ENCODE measurements at regions not wholly inside any gene's neighbourhood (a gene's known extent, or its start where the extent isn't known, plus 50 kb on each side); places are given as distances from the start of the nearest gene placed in this dataset.

- H3K4me3 ChIP-seq (ENCODE audit: low read length): no peak overlapping the region
- TF ChIP-seq CTCF (conservative IDR thresholded peaks at IDR 0.05; ENCODE audit: low read depth, low read length): no peak
- DNase-seq (ENCODE audit: low read depth): no peak
Measured at GRCh38 chr3:162428192-162428591, 931.6 kb downstream of the OTOL1 start.

GRCh38 chr3:162435750-162436149 lies 939.1 kb downstream of the OTOL1 start:
- no peak for TF ChIP-seq CTCF (conservative IDR thresholded peaks at IDR 0.05; ENCODE audit: low read depth, low read length)
- H3K4me3 ChIP-seq (ENCODE audit: low read length): no peak overlapping the region
- no peak for DNase-seq (ENCODE audit: low read depth)

GRCh38 chr3:162436826-162437225 lies 940.2 kb downstream of the OTOL1 start:
- no peak for DNase-seq (ENCODE audit: low read depth)
- no peak for TF ChIP-seq CTCF (conservative IDR thresholded peaks at IDR 0.05; ENCODE audit: low read depth, low read length)
- no peak overlapping the region for H3K4me3 ChIP-seq (ENCODE audit: low read length)

DNA sequence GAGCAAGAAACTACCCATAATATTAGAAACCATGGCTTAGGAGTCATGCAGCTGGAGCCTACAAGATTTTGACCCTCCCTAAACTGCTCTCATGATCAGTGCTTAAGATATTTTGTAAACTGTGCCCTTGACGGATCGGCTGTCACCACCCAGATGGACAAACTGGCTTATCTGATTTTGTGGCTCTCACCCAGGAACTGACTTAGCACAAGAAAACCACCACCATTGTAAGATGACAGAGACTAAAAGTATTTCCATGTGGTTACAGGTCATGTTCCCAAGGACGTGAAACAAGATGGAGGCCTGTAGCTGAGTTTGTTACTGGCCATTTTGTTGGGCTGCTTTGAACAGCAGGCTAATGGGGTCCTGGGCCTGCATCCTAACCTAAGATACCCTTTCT lies 940.9 kb downstream of the OTOL1 start:
- no peak for DNase-seq (ENCODE audit: low read depth)
- no peak for TF ChIP-seq CTCF (conservative IDR thresholded peaks at IDR 0.05; ENCODE audit: low read depth, low read length)
- H3K4me3 ChIP-seq (ENCODE audit: low read length): no peak overlapping the region

DNA sequence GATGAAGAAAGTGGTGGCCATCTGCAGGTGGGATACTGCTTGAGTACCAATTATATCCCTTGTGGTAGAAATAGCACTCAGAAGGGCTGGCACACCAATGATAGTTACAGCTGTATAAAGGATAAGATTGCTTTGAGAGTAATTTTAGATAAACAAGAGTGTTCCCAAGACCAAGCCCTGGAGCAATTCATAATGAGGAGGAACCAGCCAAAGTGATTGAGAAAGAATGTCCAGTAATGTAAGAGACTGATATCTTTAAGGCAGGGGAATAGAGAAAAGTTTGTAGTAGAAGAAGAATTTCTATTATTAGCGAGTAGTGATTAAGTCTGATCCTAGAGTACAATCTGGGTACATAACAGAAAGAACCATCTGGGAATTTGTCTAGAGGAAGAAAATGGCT lies 945.1 kb downstream of the OTOL1 start:
- H3K4me3 ChIP-seq (ENCODE audit: low read length): no peak overlapping the region
- DNase-seq (ENCODE audit: low read depth): no peak
- no peak for TF ChIP-seq CTCF (conservative IDR thresholded peaks at IDR 0.05; ENCODE audit: low read depth, low read length)

DNA sequence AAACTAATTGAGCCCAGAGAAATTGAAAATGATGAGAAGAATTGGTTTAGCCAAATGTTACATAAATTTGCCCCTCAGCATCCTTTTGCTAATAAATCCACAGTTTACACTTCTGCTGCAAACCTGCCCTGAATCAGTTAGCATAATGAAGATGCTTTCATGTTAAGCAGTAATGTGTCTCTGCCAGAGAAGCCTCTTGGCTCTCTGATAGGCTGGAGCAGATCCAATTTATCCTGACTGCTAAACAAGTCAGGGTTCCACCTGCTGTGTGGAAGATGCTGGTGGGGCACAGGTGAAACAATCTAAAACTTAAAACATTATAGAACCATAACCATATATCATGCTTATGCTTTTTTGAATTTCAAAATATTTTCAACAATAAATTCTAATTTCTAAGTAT lies 946.8 kb downstream of the OTOL1 start:
- TF ChIP-seq CTCF (conservative IDR thresholded peaks at IDR 0.05; ENCODE audit: low read depth, low read length): no peak
- no peak overlapping the region for H3K4me3 ChIP-seq (ENCODE audit: low read length)
- no peak for DNase-seq (ENCODE audit: low read depth)

DNA sequence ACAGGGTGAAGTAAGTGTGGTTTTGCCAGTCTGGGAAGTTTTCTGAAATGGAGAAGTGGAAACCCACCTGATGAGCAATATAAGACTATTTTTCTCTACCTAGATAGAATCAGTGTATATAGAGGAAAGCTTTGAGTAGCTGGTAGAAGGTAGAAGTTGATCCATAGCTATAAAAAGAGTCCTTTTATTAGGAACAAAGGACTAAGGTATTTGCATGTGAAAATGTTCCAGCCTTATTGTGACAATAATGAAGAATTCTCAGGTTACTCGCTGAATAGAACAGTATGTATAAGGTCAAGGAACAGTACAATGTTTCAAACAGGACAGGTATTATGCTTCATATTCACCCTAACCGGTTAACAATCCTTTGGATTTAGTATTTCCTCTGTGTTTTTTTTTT lies 972.2 kb downstream of the OTOL1 start:
- H3K4me3 ChIP-seq (ENCODE audit: low read length): no peak overlapping the region
- no peak for TF ChIP-seq CTCF (conservative IDR thresholded peaks at IDR 0.05; ENCODE audit: low read depth, low read length)
- DNase-seq (ENCODE audit: low read depth): no peak
